GM18508 (cell line): ENCODE measurements at regions not wholly inside any gene's neighbourhood (a gene's known extent, or its start where the extent isn't known, plus 50 kb on each side); places are given as distances from the start of the nearest gene placed in this dataset.

Experiments used
- ATAC-seq: cut with Tn5 transposase; IDR thresholded peaks from one replicate; pipeline ENCODE4 v1.9.1; 2021; ENCODE audit warnings: moderate number of reproducible peaks; ENCODE audit not compliant: insufficient read depth, unreplicated experiment

DNA sequence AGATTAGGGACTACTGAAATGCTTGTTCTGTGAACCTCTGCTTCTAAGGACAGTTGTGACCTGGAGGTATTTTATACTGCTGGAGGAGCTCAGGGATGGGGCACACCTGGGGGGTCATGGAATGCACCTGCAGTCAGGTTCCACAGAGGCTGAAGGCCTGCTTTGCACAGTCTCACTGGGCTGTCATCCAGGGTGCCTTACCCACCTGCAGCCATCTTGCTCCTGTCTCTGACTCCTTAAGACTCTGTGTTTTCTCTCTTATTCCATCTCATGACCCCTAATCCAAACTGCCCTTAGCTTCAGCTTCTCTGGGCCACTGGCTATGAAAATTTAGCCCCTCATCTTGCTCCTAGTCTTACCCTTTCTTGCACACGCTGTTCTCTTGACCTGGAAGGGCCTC, 127.0 kb upstream of the SNX19 start:
- ATAC-seq = no peak

DNA sequence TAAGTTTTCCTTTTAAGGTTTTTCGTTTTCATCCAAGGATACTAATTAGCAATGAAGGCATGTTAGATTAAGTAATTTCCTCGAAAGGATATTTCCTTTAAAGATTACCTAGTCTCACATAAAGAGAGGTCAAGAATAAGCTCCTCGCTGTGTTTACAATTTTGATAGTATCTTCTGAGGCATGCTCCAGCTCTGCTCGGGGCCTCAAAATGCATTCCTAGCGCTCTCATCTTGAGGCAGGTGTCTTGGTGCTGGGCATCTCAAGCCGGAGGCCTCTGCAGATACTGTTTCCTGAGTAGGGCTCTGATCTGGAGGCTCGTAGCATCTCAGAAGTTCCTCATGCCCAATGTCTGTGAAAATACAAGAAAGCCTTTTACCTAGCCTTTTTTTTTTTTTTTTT, 128.6 kb upstream of the SNX19 start:
- no peak for ATAC-seq

DNA sequence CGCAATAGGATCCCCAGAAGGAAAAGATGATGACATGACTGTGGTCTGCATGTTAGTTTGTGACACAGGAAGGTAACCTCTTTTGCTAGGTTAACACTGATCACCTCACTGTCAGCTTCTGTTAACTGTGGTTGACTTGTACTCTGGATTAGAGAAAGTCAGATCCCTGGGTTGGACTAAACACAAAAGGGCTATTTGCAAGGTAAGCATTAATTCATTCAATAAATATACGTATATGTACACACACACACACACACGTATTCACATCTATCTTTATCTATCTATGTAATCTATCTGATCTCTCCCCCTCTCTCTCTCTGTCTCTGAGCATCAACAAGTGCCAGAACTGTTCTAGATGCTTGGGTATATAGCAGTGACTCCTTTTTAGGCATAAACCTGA, 136.1 kb upstream of the SNX19 start:
- ATAC-seq = no peak

DNA sequence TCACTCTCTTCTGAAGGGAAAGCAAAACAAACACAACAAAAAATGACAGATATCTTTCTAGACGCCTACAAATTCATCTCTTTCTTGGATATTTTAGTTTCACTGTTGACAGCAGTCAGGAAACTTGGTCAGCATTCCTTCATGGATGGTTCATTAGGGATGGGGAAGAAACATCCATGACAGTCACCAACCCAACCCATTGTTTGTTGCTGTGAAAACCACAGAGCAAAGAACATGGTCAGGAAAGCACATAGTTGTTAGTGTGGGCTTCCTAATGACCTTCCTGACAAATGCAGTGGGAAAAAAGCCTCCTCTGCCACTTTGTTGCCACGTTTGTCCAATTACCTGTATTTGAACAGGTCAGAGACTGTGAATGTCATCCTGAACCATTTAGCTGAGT, 139.8 kb upstream of the SNX19 start:
- no peak for ATAC-seq

DNA sequence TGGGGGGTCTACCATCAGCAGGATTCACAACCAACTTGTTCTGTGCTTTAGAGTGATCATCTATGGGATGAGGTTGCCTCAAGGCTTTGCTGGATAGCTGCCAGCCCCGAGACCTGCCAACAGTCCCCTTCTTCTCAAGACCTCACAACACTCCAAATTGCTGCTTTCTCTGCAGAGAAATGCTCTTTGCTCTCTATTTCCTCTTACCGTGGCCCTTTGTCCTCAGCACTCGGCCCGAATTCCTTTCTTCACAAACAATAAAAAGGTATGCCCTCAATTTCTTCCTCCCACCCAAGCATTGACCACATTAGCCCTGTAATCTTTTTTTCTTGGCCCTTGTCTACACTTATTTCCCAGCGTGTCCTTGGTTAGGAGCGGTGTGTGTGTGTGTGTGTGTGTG, 147.4 kb upstream of the SNX19 start:
- ATAC-seq = no peak

DNA sequence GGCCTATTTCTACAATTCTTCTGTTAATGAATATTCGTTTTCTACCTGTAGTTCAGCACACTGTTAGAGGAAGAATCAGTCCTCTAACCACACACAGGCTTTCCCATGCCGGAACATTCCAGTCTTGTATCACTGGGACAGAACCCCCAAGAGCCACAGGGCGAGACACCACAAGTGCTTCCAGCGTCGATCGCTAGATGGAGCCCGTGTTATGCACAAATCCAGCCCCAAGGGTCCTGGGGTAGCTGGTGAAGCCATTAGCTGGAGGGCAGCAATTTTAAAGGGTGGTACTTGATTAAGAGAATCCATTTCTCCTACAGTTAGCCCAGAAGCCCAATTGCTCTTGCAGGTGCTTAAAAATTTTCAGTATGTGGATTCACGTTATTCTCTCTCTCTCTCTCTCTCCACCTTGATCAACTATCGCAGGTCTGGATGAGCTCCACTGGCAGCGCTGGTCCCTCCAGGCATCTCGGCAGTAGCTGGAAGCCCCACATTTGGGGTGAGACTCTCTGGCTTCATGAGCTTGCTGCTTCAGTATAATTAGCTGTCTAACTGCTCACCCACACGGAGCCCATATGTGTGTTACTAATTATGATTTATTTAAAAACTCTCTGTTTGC, 148.2 kb upstream of the SNX19 start:
- ATAC-seq = no peak

DNA sequence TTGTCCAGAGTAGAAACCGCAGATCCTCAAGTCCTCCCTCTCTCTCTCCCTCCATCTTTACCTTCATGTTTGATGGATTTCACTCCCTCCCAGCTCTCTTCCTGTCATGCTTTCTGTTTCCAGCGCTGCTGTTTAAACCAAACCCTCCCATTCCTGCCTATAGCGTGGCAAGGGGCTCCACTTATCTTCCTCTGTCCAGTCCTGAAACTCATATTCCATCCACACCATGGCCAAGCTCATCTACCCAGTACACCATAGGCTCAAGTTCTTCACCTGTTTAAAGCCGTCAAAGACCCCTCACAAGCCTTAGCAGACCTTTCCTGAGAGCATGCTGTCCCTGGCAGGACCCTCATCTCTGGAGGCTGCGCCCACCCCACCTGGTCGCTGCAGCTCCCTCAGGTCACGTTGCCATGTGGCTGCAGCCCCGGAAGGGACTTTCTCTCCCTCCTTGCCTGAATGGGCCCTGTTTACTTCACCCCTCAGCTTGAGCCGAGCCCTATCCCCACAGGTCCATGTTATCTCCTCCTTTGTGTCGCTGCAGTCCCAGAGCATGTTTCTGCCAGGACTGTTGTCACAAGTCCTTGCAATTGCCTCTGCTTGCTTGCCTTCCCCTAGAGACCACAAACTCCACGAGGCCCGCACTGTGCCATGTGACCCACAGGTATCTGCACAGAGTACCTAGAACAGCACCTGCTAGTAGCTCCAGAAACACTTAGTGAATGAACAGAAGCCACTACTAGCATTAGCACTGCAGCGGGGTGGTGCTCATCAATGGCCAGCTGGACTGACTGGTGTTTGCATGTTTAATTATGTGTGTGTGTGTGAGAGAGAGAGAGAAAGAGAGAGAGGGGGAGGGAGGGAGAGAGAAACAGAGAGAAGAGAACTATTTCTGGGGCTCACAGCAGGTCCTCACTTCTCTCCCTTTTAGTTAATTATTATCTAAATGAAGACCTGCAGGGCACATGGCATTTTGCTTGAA, 149.4 kb upstream of the SNX19 start:
- no peak for ATAC-seq

DNA sequence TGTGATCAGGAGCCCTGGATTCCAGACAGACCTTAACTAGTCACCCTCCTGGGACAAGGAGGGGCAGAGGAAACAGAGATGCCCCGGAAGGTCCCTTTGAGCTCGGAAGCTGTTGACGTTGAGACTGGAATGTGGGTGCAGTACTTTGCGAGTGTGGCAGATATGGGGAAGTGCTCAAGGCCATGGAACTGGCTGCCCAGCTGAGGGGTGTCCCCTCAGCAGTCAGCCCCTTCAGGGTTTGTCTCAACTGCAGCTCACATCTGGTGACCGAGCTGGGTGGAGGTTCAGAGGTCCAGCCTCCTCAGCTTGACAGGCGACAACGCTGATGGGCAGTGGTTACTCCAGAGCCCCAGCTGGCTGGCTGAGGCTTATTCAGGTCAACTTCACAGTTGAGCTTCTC, 150.3 kb upstream of the SNX19 start:
- no peak for ATAC-seq

DNA sequence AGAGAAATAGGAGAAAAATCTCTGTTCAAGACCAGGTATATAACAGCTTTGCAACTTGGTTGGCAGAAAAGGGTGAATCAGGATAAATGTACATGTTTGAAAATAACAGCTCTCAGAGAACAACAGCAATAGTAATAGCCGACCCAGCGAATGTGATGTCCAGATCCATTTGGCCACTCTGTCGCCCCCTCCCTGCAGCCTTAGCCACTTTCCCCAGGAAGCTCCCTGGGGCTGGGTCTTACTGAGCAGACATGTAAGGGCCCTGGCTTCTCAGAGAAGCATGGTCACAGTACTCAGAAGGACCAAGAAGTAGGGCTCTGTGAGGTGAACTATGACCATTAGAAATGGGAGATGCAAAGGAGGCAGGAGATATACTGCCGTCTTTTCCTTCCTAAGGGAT, 154.1 kb upstream of the SNX19 start:
- no peak for ATAC-seq

DNA sequence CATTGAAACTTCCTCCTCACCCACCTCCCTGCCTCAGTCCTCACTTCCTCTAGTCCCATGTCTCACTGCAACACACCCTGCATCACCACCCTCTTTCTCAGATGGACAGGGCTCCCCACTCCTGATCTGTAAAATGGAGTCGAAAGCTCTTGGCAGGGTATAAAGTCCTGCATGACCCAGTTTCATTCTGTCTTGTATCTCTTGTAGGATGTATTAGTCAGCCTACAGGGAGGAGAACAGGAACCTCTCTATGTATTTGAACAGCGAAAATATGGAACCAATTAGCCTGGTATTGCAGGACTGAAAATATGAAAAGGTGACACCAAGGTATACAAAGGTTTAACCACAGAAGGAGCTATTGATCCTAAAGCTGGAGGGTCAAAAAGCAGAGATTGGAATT, 156.9 kb upstream of the SNX19 start:
- no peak for ATAC-seq

DNA sequence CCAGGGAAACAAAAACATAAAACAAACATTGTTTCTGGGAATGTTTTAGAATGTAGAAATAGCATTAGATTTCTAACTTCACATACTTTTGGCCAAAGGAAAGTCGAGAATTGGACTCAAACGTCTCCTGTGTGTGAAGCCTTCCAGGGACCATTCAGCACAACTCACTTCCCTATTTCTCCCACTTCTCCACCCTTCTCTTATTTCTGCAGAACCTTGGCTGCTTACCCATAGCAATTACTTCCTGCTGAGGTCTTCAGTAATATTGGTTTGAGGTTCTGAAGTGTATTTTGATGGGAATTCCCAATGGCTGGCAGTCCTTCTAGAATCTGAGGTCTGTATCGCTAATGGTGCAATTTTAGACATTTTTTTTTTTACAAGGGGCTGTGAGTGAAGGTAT, 158.3 kb upstream of the SNX19 start:
- no peak for ATAC-seq

DNA sequence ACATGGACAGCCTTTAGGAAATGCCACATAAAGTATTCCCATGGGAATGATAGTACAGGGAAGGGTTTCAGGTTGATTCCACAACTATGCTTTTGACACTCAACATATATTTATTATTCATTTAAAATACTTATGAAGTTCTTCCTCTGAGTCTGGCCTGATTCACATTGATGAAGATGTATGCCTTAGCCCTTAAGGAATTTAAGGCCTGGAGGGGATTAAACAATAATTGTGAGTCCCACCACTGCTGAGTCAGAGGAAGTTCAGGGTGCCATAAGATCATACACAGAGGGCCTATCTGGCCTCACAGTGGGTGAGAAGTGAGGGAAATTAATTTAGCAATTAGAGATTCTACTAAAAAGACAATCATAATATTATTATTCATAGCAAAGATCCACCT, 161.1 kb upstream of the SNX19 start:
- ATAC-seq = no peak

DNA sequence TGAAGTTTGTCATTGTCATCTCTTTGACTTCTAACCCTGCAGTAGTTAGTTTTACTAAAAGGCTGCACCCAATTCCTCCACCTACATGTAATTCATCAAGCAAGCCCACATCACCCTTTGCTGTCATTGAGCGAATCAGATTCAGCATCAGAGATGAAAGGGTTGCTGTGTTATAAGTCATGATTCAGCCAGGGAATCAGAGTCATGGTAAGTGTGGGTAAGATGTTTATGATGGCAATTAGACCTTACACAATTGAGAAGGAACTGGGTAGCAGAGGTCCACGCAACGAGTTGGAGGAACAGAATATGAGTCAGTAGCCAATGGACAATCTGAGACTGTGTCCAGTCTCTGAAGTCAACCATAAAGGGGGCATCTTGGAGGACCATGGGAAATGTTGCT, 162.8 kb upstream of the SNX19 start:
- no peak for ATAC-seq

DNA sequence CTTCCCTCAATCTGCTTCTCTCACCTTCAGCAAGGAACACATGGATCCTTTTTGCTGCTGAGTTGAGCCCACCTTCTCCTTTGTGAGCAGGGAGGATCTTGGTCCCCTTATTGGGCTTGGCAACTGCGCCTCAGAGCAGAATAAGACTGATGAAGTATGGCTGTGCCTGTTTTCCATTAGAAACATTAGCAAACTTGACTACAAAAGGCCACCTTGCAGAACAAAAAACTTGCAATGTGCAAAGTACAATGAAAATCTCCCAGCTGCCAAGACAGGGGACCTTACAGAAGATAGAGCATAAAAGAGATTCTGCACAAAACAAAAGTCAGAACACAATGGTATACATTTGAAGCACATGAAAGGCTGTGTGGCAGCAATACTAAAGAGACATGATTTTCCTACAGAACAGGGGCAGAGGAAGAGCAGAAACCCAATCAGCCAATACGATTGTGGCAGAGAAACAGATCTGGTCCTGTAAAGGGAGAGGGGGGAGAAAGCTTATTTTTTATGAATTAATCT, 173.5 kb upstream of the SNX19 start:
- no peak for ATAC-seq

DNA sequence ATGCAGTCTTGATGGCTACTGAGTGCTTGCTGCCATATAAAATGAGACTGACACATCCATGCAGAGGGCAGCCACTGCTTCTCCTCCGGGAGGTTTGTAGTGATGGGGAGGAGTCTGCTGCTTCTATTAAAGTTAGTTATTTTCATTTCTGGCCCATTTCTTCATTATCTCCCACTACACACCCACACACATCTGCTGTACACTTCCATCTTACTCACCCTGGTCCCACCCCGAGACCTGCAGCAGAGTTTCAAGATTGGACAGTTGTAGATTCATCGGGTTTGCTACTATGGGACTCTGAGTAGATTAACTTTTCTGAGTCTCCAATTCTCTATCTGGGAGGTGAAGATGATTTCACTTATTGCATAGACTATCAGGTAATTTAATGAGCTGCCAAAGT, 176.2 kb upstream of the SNX19 start:
- no peak for ATAC-seq

DNA sequence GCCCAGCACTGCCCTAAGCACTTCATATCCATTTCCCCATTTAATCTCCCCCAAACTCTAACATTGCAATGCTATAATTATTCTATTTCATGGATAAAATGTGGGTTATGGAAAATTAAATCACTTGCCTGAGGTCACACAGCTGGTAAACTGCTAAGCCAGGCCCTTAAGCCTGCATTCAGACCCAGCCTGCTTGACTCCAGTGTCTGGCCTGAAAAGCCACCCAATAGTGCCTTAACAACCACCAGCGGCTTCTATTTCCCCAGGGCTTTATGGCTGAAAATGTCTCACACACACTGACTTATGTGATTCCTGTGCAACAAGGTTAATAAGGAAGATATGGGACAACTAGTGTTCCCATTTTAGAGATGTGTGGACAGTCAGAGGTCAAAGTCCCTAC, 178.5 kb upstream of the SNX19 start:
- no peak for ATAC-seq

DNA sequence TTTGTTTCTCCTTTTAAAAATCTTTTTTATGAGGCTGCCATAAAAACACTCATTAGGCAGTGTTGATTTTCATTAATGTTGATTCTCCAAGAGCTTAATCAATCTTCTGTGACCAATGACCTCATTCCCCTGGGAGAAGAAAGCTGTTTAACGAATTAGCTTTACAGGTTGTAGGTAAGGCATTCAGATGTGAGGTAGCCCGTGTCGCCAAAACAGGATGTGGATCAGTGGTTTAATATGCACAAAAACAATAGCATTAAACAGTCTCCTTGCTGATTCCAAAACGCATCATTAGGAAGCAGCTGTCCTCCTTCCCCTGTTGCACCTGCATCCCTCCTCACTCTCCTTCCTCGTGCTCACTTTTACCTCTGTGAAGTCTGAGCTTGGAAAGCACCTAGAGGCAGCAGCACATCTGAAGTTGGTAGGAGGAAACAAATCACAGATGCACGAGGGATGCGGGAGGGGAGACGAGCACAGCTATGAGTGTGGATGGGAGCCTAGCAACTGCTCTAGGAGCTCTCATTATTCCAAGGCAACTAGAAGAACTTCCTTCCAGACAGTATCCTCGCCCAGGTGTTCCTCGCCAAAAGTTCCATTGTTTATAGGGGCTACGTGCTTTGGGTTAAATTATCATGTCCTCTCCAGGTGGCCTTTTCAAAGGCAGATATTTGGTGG, 179.4 kb upstream of the SNX19 start:
- no peak for ATAC-seq

DNA sequence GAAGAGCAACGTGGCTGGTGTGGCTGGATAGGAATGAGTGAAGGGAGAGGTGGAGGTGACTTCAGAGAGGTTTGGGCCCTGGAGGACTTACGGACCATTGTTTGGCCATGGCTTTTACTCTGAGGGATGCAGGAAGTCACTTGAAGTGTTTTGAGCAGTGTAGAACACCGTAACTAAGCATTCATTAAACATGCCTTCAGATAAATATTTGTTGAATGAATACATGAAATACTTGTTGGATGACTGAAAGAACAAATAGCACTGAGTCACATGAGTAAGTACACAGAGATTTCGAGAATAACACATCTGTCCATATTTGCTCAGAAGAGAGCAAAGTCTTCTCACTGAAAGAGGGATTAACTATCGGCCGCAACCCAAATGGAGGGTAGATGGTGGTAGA, 182.7 kb upstream of the SNX19 start:
- no peak for ATAC-seq

DNA sequence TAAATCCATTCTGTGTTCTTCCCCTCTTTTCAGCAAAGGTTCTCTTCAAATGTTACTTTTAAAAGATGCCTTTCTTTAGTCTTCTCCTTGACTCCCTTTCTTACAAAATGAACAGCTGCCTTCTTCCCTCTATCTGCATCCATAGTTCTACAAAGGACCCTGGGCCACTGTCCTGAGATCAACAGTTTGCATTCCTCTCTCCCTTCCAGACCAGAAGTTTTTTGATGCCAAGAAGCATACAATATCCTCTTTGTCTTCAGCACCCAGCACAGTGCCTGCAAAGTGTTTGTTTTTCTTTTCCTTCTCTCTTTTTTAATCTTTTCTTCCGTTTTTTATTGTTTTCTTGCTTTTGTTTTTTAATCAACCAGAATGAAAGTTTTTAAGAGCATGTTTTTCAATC, 183.5 kb upstream of the SNX19 start:
- no peak for ATAC-seq

DNA sequence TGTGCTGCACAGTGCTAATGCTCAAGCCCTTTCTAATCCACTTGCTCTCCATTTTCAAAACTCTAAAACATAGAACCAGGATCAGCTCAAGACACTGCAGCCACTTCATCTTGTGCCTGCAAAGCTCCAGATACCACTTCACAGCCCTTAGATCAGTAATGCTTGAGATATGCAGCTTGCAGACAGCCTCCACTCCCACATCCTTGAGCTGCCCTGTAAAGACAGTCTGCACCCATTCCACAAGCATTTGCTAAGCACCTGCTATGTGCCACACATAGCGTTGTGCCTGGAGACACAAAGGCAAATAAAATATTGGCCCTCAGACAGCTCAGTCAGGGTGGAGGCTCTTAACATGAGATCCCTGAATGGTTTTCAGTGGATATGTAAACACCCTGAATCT, 192.5 kb upstream of the SNX19 start:
- no peak for ATAC-seq

DNA sequence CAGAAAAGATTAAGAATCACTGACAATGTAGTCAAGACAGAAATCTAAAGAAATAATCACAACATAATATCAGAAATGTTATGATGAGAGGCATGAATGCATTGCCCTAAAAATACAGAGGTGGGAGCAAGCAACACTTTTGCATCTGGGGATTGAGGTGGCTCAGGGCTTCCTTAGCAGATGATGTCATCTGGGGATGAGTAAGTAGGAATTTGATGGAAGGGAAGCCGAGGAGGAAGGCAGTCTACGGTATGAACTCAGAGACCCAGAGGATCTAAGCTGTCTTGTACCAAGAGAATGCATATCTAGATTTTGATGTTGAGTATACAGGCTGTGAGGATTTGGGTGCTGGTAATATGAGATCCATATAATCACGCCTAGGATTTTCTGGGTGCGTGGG, 193.0 kb upstream of the SNX19 start:
- no peak for ATAC-seq
